T-cell (primary cell): ENCODE measurements at regions not wholly inside any gene's neighbourhood (a gene's known extent, or its start where the extent isn't known, plus 50 kb on each side); places are given as distances from the start of the nearest gene placed in this dataset.
"Not testable (repeated sequence)": the region's sequence is repeated elsewhere in the genome, so short reads cannot be mapped to it uniquely, and the experiment has no call there.

Source experiments
- ATAC-seq, 4 experiments: fragments of 200-7000 bp in 3 of 4; fragments of 150-1000 bp in 1 of 4; cut with Tn5 transposase; replicated peaks in 1 of 4; 1 replicate in 3 of 4; 2 replicates in 1 of 4; pipeline ENCODE4 v1.10.0; 2021; ENCODE audit warnings: moderate library complexity in 3 of 4, mild to moderate bottlenecking in 2 of 4, moderate number of reproducible peaks in 1 of 4
- CTCF ChIA-PET, 2 donors: fragments of 300-600 bp; sonication (Branson Sonifier 250); formaldehyde crosslinking; loops; one replicate each; lab custom pipeline; 2022; ENCODE audit warnings: antibody characterized with exemption in 2 of 2; lab: Charles Lee
- POLR2A ChIA-PET, 2 donors: fragments of 300-600 bp; sonication (Branson Sonifier 250); formaldehyde crosslinking; loops; one replicate each; lab custom pipeline; 2022; ENCODE audit warnings: antibody characterized with exemption in 2 of 2; lab: Charles Lee
- DNase-seq, 35 experiments: peaks; one replicate each; pipeline versions ENCODE4 v3.0.0 to v3.0.0-alpha.2; 2013 to 2023
- H3K27ac ChIP-seq: one replicate; pipeline ENCODE4 v1.5.1; 2013; ENCODE audit warnings: low read length
- H3K27me3 ChIP-seq, 2 experiments: replicated peaks in 1 of 2; 1 replicate in 1 of 2; 2 replicates in 1 of 2; pipeline versions ENCODE4 v1.6.1 to v1.7.0; 2013; ENCODE audit warnings: low read length in 1 of 2, mixed read lengths in 1 of 2; ENCODE audit not compliant: control insufficient read depth in 2 of 2, insufficient read depth in 2 of 2; ENCODE audit errors: extremely low read depth in 1 of 2
- H3K36me3 ChIP-seq, 2 donors: 1 replicate in 1 of 2; 2 replicates in 1 of 2; pipeline versions ENCODE4 v1.6.1 to v1.7.0; 2013; ENCODE audit warnings: low read length in 1 of 2; ENCODE audit not compliant: control insufficient read depth in 2 of 2, insufficient read depth in 1 of 2; ENCODE audit errors: extremely low read depth in 1 of 2
- H3K4me1 ChIP-seq, 2 experiments: 1 replicate in 1 of 2; 2 replicates in 1 of 2; pipeline versions ENCODE4 v1.6.1 to v1.7.0; 2013; ENCODE audit warnings: low read length in 2 of 2, mixed read lengths in 1 of 2; ENCODE audit not compliant: insufficient read depth in 2 of 2, control insufficient read depth in 1 of 2; ENCODE audit errors: extremely low read depth in 1 of 2
- H3K4me3 ChIP-seq, 2 donors: 1 replicate in 1 of 2; 2 replicates in 1 of 2; pipeline versions ENCODE4 v1.5.1 to v1.7.0; 2013; ENCODE audit warnings: mild to moderate bottlenecking in 2 of 2, low read length in 1 of 2, moderate library complexity in 1 of 2; ENCODE audit not compliant: control insufficient read depth in 1 of 2; ENCODE audit errors: extremely low read depth in 1 of 2
- H3K9me3 ChIP-seq: 2 replicates; pipeline ENCODE4 v1.7.0; 2013
- H3K27ac Mint-ChIP-seq, 2 donors: one replicate each; pipeline ENCODE4 v1.8.0; 2020 to 2021; ENCODE audit warnings: mild to moderate bottlenecking in 2 of 2, mixed read lengths in 2 of 2
- H3K27me3 Mint-ChIP-seq, 2 donors: one replicate each; pipeline ENCODE4 v1.8.0; 2021 to 2022; ENCODE audit warnings: mixed read lengths in 2 of 2
- H3K36me3 Mint-ChIP-seq: one replicate; pipeline ENCODE4 v1.8.0; 2021; ENCODE audit warnings: mixed read lengths
- H3K4me1 Mint-ChIP-seq, 3 donors: one replicate each; pipeline ENCODE4 v1.8.0; 2020 to 2022; ENCODE audit warnings: mixed read lengths in 3 of 3, mild to moderate bottlenecking in 1 of 3
- H3K4me3 Mint-ChIP-seq, 3 donors: one replicate each; pipeline ENCODE4 v1.8.0; 2020 to 2022; ENCODE audit warnings: mild to moderate bottlenecking in 3 of 3, mixed read lengths in 3 of 3, moderate library complexity in 3 of 3
- H3K9me3 Mint-ChIP-seq, 3 donors: one replicate each; pipeline ENCODE4 v1.8.0; 2020 to 2022; ENCODE audit warnings: mixed read lengths in 3 of 3
- WGBS: methylation state at CpG from one replicate; pipeline ENCODE4 v1.1.5; 2013; ENCODE audit warnings: missing lambda C conversion rate; ENCODE audit not compliant: insufficient coverage; 5-methylcytosine and 5-hydroxymethylcytosine counted together

DNA sequence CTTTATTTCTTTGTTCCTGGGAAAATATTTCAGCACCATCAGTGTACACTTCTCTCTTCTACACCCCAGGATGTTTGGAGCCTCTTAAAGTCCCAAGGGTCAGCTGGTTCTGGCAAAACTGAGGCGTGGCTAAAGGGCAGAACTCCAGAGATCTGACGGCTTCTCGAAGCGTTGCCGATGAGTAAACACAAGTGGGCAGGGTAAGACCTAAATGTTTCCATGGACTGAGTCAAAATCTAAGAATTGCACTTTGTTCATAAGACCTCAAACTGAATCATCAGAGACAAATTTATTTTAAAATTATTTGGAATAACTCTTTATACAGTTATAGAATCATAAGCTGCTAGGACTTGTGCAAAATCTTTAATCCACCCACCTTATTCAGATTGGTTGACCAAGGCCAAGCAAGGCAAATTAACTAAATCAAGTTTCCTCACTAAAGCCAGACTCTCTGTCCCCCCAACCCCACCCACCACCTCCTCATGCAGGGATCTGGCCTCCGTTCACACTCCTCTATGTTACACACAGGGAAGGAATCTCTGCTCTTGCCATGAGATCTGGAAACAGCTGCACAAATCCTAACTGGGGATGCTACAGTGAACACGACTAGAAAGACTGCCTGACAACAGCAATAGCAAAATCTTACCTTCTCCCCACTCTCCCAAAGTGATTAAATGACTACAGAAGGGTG, 342.6 kb upstream of the KLHL29 start:
- Mint-ChIP-seq H3K9me3 (no peaks in the 10 kb centered on the region), H3K27me3 (peaks cover 0 to 10% of the 10 kb centered on the region in 2 donors), H3K27ac (no peak overlapping the region), H3K36me3 (no peaks in the 10 kb centered on the region), H3K4me1 (no peaks in the 10 kb centered on the region), H3K4me3 (no peak overlapping the region)
- Histone ChIP-seq H3K27ac (no peak overlapping the region), H3K27me3 (no peaks in the 10 kb centered on the region), H3K36me3 (no peaks in the 10 kb centered on the region), H3K4me1 (no peaks in the 10 kb centered on the region), H3K9me3 (no peaks in the 10 kb centered on the region), H3K4me3 (no peak overlapping the region)
- CTCF ChIA-PET, result no interaction called here
- POLR2A ChIA-PET, result no interaction called here
- ATAC-seq, result no peak
- WGBS, result 29% methylated on average over 3 of the region's 7 CpGs
- no peak for DNase-seq

DNA sequence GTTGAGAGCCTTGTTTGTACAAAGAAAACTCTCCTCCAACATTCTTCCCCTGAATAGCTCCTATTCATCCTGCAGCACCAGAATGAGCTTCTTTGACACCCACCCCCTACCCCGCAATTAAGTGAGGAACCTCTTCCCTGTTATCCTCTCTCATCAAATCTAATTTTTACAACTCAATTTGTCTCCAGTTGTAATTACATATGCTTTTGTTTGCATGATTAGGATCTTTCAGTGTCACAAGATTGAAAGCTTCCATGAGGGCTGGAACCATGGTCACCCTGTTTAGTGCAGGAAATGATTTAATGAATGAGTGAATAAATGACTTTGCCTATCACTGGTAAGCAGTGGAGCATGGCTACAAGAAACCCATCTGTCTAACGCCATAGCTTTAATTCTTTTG, 334.6 kb upstream of the KLHL29 start:
- CTCF ChIA-PET, result no interaction called here
- H3K4me1 ChIP-seq, result no peaks in the 10 kb centered on the region
- DNase-seq (no peak), ATAC-seq (no peak)
- H3K27ac ChIP-seq, result no peak overlapping the region
- peaks cover 0 to 3% of the 10 kb centered on the region in 2 experiments for H3K27me3 ChIP-seq
- H3K9me3 Mint-ChIP-seq, result peaks cover 0 to 6% (median 0%) of the 10 kb centered on the region in 3 donors
- no peaks in the 10 kb centered on the region for H3K4me1 Mint-ChIP-seq
- H3K27me3 Mint-ChIP-seq, result peaks cover 4% of the 10 kb centered on the region in 2 donors
- H3K4me3 Mint-ChIP-seq, result no peak overlapping the region
- no peak overlapping the region for H3K4me3 ChIP-seq
- no peaks in the 10 kb centered on the region for H3K36me3 Mint-ChIP-seq
- POLR2A ChIA-PET, result no interaction called here
- H3K27ac Mint-ChIP-seq, result no peak overlapping the region
- H3K9me3 ChIP-seq, result no peaks in the 10 kb centered on the region
- WGBS, result no CpG with 5 or more reads among the region's 2 CpGs
- no peaks in the 10 kb centered on the region for H3K36me3 ChIP-seq

GRCh38 chr2:23053601-23054000, 331.4 kb upstream of the KLHL29 start:
- POLR2A ChIA-PET, result no interaction called here
- CTCF ChIA-PET, result no interaction called here
- H3K4me3 ChIP-seq, result no peak overlapping the region
- Mint-ChIP-seq H3K4me1 (no peaks in the 10 kb centered on the region), H3K27ac (no peak overlapping the region), H3K36me3 (no peaks in the 10 kb centered on the region), H3K27me3 (peaks cover 4 to 8% of the 10 kb centered on the region in 2 donors), H3K9me3 (peaks cover 0 to 6% (median 0%) of the 10 kb centered on the region in 3 donors), H3K4me3 (no peak overlapping the region)
- DNase-seq, result no peak
- peaks cover 0 to 4% of the 10 kb centered on the region in 2 experiments for H3K27me3 ChIP-seq
- H3K36me3 ChIP-seq, result no peaks in the 10 kb centered on the region
- H3K4me1 ChIP-seq, result no peaks in the 10 kb centered on the region
- ATAC-seq, result no peak
- no peak overlapping the region for H3K27ac ChIP-seq
- WGBS, result 100% methylated on average over 1 of the region's 2 CpGs
- H3K9me3 ChIP-seq, result no peaks in the 10 kb centered on the region

DNA sequence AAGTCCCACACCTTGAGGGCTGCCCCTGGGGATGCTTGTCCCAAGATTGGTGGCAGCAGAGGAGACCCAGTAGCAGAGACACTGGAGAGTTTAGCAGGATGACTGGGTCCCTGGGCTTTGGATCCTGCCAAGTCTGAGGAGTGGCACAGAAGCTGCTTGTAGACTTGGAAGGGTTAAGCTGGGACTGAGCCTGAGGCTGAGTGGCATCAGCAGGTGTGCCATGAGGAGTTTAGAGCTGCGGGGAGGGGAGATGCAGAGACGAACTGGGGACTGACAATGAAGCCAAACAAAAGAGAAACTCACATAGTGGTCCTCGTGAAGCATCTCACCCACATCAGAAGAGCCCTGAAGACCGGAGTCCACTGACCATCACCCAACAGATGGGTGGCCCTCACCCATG, 329.7 kb upstream of the KLHL29 start:
- POLR2A ChIA-PET, result interaction anchor here in 1 of 2 donors (0.6 kb wide), 1 partner anchor 29 kb away, joined by 3 read pairs; no protein-coding TSS in a partner anchor
- no peaks in the 10 kb centered on the region for H3K4me1 ChIP-seq
- H3K36me3 Mint-ChIP-seq, result no peaks in the 10 kb centered on the region
- H3K9me3 ChIP-seq, result no peaks in the 10 kb centered on the region
- H3K4me3 ChIP-seq, result no peak overlapping the region
- 80% methylated on average over 1 of the region's 4 CpGs for WGBS
- ATAC-seq, result no peak
- H3K36me3 ChIP-seq, result no peaks in the 10 kb centered on the region
- CTCF ChIA-PET, result no interaction called here
- no peak overlapping the region for H3K4me3 Mint-ChIP-seq
- H3K27me3 Mint-ChIP-seq, result peaks cover 2 to 8% of the 10 kb centered on the region in 2 donors
- H3K9me3 Mint-ChIP-seq, result no peaks in the 10 kb centered on the region
- H3K27ac Mint-ChIP-seq, result no peak overlapping the region
- H3K27me3 ChIP-seq, result peaks cover 0 to 4% of the 10 kb centered on the region in 2 experiments
- no peak overlapping the region for H3K27ac ChIP-seq
- no peak for DNase-seq
- H3K4me1 Mint-ChIP-seq, result no peaks in the 10 kb centered on the region

- H3K27ac Mint-ChIP-seq, POLR2A ChIA-PET, H3K9me3 ChIP-seq, H3K27ac ChIP-seq, H3K27me3 Mint-ChIP-seq, DNase-seq, H3K4me1 Mint-ChIP-seq, H3K36me3 ChIP-seq, H3K27me3 ChIP-seq, H3K36me3 Mint-ChIP-seq, ATAC-seq, H3K4me3 Mint-ChIP-seq, H3K9me3 Mint-ChIP-seq, H3K4me1 ChIP-seq, H3K4me3 ChIP-seq, CTCF ChIA-PET: not testable (repeated sequence)
- WGBS, result 60% methylated on average over 2 of the region's 4 CpGs
Measured at GRCh38 chr2:23056846-23057245, 328.1 kb upstream of the KLHL29 start.

GRCh38 chr2:23058435-23058834, 326.5 kb upstream of the KLHL29 start:
- Histone ChIP-seq H3K4me3 (no peak overlapping the region), H3K27ac (no peak overlapping the region), H3K36me3 (no peaks in the 10 kb centered on the region), H3K27me3 (peaks cover 0 to 4% of the 10 kb centered on the region in 2 experiments), H3K4me1 (no peaks in the 10 kb centered on the region), H3K9me3 (no peaks in the 10 kb centered on the region)
- DNase-seq (no peak), ATAC-seq (no peak)
- Mint-ChIP-seq H3K27ac (no peak overlapping the region), H3K27me3 (peaks cover 2 to 3% of the 10 kb centered on the region in 2 donors), H3K4me1 (no peaks in the 10 kb centered on the region), H3K4me3 (no peak overlapping the region), H3K9me3 (no peaks in the 10 kb centered on the region), H3K36me3 (no peaks in the 10 kb centered on the region)
- ChIA-PET POLR2A (no interaction called here), CTCF (no interaction called here)
- WGBS, result 91% methylated on average over 4 of the region's 9 CpGs
